ENCODE measurements at regions not wholly inside any gene's neighbourhood (a gene's known extent, or its start where the extent isn't known, plus 50 kb on each side); places are given as distances from the start of the nearest gene placed in this dataset.

DNA sequence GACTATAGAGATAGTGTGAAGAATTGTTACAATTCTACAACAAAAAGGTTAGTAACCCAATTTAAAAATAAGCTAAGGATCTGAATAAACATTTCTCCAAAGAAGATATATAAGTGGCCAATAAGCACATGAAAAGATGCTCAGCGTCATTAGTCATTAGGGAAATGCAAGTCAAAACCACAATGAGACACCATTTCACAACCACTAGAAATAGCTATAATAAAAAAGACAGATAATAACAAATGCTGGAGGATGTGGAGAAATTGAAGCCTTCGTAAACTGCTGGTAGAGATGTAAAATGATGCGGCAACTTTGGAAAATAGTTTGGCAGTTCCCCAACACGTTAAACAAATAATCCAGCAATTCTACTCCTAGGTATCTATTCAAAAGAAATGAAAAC, 366.5 kb upstream of the POU3F3 start (continued):
- TF ChIP-seq FOXO4 (CRISPR knock-in tag; conservative IDR thresholded peaks at IDR 0.05) (no peak), HMGXB3 (CRISPR knock-in tag; IDR thresholded peaks at IDR 0.05; ENCODE audit: borderline replicate concordance) (no peak), SMAD1 (CRISPR knock-in tag; IDR thresholded peaks at IDR 0.05; ENCODE audit: borderline replicate concordance, low read depth) (no peak), HNF4A (CRISPR knock-in tag; IDR thresholded peaks at IDR 0.05) (no peak), SIX1 (CRISPR knock-in tag; IDR thresholded peaks at IDR 0.05; ENCODE audit: borderline replicate concordance) (no peak), SKIL (CRISPR knock-in tag; IDR thresholded peaks at IDR 0.05; ENCODE audit: borderline replicate concordance) (no peak)

Data from HepG2 (cell line).